Middle frontal gyrus (tissue), 1 donor: ENCODE measurements at regions not wholly inside any gene's neighbourhood (a gene's known extent, or its start where the extent isn't known, plus 50 kb on each side); places are given as distances from the start of the nearest gene placed in this dataset.
"Not testable (repeated sequence)": the region's sequence is repeated elsewhere in the genome, so short reads cannot be mapped to it uniquely, and the experiment has no call there.

Source experiments
- DNase-seq: peaks from one replicate; pipeline ENCODE4 v3.0.0-alpha.2; 2015; ENCODE audit warnings: low spot score; ENCODE audit errors: extremely low spot score

DNA sequence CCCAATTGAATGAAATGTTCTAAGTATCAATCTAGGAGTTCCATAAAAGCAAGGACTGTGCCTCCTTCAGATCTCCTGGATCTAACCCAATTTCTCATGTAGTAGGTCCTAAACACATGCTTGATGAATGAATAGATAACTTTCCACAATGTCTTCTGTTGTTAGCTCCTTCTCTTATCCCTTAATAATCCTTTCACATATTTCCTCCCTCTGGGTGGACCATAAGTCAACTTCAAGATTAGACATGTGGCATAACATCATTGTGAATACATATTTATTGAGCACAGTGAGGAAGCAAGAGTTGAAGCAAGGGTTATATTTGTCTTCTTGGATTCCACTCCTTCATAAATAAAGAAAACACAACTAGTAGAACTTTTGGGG lies 108.6 kb upstream of the EGFLAM start:
- no peak for DNase-seq

DNA sequence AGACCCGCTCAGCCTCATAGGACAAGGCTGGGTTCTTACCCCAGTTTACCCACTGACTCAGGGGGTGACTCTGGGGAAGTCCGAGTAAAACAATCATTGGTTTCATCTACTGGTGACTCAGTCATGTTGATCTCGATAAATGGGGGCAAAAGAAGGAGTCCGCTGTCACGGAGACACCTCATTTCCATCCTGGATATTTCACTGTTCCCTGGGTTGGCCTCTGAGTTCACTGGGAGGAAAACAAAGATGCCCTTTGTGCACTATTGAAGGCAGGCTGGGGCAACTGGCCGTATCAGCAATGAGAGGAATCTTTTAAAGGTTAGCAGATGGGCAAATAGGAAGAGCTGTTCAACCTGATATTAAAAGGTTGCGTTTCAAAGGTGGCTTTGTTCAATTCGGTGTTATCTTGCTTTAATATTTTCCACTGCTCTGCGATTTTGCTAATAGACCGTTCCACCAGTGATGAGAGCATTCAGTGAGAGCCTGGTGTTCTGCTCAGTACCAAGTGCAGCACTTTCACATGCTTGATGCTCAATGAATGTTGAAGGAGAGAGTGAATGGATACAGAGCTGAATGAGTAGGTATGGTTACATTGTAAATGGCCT lies 110.2 kb upstream of the EGFLAM start:
- no peak for DNase-seq

- no peak for DNase-seq
Observed at GRCh38 chr5:38143384-38143783, 115.0 kb upstream of the EGFLAM start.

DNA sequence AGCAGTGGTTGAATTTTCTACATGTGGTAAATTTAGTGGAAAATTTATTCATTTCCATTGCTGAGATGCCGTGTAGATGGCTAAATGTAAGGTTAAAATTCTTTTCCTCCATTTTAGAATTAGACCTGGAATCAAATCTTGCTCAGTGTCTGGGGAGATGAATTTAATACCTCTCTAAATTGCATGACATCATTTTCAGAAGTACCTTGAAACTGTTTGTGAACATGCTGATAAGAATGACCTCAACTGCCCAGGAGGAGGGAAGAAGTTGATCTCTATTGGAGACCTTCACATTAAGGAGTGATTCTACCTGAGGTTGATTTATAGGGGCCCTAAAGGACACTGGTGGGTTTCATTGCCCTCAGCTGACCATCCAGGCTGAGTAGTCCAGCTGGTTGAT lies 116.7 kb upstream of the EGFLAM start:
- no peak for DNase-seq

GRCh38 chr5:38138574-38138973 lies 119.8 kb upstream of the EGFLAM start:
- DNase-seq, result no peak

DNA sequence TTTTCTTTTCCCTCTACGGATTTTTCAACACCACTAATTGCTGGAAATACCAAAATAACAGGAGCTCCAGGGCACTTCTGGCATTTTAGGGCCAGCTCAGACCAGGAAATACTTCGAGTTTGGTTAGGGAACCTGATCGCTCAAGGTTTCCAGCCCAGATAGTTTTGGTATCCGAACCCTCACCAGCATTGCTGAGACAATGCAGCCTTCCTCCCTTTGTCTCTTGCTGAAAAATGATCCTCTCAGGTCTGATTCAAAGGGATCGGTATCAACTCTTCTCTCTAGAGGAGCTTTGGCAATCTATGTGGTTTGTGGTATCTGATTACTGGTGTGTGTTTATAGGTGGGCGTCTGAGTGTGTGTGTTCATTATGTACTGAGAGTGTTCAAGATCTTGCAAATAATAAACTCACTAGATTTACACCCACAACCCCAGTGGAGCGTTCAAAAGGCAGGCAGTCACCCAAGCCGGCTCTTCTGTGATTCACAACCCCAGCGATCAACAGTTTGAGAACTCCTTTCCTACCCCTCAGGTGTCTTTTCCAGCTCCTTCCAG lies 122.8 kb upstream of the EGFLAM start:
- no peak for DNase-seq

- no peak for DNase-seq
Observed at GRCh38 chr5:38134810-38135209, 123.5 kb upstream of the EGFLAM start.

GRCh38 chr5:38134294-38134693 lies 124.1 kb upstream of the EGFLAM start:
- DNase-seq, result not testable (repeated sequence)

GRCh38 chr5:38131686-38132085 lies 126.7 kb upstream of the EGFLAM start:
- no peak for DNase-seq

DNA sequence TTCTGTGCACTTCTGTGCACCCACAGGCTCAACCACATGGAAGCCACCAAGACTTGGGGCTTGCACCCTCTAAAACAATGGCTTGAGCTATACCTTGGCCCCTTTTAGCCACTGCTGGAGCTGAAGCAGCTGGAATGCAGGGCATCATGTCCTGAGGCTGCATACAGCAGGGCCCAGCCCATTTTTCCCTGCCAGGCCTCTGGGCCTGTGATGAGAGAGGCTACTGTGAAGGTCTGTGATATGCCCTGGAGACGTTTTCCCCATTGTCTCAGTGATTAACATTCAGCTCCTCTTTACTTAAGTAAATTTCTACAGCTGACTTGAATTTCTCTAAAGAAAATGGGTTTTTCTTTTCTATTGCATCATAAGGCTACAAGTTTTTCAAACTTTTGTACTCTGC lies 134.0 kb upstream of the EGFLAM start:
- DNase-seq, result no peak

DNA sequence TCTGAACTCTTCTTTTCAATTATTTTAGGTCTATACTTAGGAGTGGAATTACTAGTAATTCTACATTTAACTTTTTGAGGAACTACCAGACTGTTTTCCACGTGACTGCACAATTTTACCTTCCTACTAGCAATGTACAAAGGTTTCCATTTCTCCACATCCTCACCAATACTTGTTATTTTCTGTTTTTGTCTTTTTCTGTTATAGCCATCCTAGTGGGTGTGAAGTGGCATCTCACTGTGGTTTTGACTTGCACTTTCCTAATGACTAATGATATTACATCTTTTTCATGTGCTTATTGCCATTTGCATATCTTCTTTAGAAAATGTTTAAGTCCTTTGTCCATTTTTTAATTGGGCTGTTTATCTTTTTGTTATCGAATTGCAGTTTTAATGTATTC lies 136.9 kb upstream of the EGFLAM start:
- DNase-seq, result no peak

GRCh38 chr5:38119836-38120235 lies 138.5 kb upstream of the EGFLAM start:
- no peak for DNase-seq

GRCh38 chr5:38117784-38118479 lies 140.4 kb upstream of the EGFLAM start:
- no peak for DNase-seq

DNA sequence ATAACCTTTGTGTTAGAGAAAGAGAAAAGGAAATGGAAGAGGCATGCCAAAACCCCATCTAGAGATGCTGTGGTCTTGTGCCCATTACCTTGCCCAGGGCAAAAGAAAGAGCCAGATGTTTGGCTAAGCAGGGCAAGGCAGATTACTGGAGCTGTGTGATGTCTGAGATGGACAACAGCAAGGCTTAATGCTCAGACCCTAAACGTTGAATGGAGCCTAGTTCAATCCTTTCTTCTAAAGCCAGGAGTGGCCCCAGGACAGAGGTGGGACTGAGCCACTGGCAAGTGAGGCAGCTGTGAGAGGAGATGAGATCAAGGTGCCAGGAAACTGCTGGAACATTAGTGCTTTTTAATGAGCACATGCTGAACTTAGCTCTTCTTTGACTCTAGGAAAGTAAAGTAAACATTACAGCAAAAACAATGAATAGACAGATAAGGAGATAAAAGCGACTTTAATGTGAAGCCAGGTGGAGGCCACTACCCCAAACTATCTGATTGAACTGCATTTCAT lies 143.0 kb upstream of the EGFLAM start:
- DNase-seq, result no peak

DNA sequence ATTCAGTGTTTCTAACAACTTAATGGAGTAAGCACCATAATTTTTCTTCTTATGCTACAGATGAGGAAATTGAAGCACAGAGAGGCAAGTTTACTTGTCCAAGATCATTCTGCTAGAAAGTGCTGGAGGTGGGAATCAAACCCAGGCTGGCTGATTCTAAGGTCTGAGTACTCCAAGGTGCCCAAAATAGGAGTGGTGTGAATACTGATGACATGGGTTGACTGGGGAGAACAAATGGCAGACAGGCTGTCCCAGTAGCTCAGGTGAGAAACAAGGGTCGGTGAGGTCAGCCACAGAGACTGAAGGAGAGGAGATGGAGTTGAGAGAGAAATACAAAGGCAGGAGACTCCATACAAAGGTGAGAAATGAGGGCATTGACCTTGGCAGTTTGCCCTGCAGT lies 144.5 kb upstream of the EGFLAM start:
- DNase-seq, result no peak

DNA sequence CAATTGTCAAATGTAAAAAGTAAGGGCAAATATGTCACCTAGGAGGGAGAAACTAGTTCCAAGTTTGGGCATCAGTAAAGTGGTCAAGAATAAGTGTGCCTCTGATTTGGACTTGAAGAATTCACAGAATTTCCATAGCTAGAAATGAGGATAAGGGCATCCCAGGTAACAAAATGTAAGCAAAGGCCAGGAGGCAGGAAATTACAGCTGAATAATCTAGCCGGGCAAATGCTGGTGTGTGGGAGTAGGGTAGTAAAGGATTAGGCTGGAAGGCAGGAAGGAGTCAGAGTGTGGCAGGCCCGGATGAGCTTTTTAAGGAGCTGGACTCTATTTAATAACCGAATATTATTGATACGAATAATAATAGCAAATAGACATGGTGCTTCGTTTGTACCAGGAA lies 144.9 kb upstream of the EGFLAM start:
- no peak for DNase-seq

GRCh38 chr5:38112938-38113337 lies 145.4 kb upstream of the EGFLAM start:
- DNase-seq, result no peak

DNA sequence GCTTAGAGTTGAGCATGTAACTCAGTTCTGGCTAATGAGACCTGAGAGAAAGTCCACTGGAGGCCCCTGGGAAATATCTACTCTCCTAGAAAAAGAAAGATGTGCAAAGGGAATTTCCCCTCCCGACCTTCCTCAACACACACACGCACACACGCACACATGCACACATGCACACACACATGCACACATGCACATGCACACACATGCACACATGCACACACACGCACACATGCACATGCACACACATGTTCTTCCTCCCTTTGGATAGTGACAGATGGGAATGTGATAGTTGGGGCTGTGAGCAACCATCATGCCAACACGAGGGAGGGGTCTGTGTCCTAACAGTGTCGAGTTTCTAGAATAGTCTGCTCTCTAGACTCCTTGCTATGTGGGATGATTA lies 148.2 kb upstream of the EGFLAM start:
- no peak for DNase-seq

- no peak for DNase-seq
Observed at GRCh38 chr5:38107096-38107495, 151.3 kb upstream of the EGFLAM start.

DNA sequence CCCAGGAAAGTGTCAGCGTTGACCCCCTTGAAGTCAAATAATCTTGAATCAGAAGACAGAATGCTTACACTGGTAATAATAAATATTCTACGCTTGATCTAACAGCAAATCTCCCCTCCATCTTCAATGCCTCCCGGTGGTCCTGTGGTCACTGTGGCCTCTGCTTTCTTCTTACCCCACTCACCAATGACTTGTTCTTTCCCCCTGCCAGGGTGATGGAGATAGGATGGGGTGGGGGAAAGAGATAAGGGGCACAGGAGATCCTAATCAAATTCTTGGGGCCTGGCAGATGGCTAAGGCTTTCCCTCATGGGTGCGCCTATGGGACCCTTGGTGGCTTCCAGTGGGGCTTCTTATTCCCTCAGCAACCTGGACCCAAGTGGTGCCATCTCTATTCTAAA lies 152.6 kb upstream of the EGFLAM start:
- DNase-seq, result no peak

- no peak for DNase-seq
Observed at GRCh38 chr5:38105231-38105570, 153.2 kb upstream of the EGFLAM start.

DNA sequence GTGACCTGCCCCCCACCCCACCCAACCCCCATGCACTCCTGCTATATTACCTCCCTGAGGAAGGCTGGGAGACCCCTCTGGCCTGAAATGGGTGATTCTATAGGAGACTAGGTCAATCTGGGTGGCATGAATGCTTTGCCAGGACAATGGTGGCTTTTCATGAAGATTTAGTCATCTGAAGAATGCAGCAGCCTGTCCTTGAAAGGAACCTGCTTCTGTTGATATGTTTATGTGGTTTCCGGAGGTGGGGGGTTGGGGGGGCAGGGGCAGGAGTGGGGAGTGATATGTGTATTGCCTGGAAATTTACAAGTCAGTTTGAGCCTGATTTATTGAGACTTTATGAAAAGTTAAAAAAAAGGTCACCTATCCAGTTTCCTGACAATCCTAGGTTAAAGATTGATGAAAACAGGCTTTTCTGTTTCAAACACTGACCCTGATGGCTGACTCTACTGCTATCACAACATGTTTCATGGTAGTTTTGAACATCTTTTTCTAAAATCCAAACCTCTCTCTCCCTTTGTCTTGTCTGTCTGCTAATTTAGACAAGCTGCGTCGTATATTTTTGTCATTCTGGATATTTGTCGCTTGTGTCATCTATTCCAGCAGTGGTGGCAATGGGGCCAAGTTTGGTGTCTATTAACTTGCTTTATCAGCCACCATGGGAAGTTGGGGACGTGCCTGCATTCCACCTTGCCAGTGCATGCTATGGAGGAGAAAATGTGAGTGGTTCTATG lies 153.7 kb upstream of the EGFLAM start:
- DNase-seq, result no peak
